ENCODE measurements at regions not wholly inside any gene's neighbourhood (a gene's known extent, or its start where the extent isn't known, plus 50 kb on each side); places are given as distances from the start of the nearest gene placed in this dataset.

DNA sequence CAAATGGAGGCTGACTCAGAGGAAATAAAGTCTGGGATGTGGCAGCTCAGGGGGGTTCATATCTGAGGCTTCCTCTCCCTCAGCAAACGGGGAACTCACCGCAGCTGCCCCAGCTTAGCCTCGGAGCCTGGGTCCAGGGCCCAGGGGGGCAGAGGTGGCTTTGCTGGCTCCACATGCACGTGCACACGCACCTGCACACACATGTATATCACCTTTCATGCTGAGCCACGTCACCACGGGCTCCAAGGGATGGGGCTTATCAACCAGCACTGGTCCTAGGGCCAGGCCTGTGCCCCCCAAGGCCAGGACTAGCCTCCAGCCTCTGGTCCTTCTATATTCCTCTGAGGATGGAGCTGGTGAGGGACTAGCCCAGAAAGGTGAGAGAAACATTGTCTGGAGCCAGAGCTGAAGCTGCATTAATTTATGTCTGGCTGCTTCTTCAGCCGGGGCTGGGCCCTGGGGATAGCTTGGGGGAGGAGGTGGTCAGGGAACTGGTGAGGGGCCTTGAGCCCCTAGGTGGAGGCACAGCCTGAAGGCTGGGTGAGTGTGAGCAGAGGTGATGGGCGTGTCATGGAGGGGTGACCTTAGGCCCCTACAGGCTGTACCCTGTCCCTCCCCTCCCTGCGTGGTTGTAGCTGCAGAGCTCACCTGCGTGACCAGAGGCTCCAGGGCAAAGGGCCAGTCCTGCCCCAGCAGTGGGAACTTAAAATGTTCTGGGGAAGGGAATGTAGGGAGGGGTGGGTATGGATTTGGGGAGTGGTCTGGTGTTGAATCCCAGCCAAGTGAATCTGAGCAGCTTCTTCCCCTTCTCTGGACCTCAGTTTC lies 520.8 kb downstream of the PTPRU start:
- TF ChIP-seq, protein P1, sequence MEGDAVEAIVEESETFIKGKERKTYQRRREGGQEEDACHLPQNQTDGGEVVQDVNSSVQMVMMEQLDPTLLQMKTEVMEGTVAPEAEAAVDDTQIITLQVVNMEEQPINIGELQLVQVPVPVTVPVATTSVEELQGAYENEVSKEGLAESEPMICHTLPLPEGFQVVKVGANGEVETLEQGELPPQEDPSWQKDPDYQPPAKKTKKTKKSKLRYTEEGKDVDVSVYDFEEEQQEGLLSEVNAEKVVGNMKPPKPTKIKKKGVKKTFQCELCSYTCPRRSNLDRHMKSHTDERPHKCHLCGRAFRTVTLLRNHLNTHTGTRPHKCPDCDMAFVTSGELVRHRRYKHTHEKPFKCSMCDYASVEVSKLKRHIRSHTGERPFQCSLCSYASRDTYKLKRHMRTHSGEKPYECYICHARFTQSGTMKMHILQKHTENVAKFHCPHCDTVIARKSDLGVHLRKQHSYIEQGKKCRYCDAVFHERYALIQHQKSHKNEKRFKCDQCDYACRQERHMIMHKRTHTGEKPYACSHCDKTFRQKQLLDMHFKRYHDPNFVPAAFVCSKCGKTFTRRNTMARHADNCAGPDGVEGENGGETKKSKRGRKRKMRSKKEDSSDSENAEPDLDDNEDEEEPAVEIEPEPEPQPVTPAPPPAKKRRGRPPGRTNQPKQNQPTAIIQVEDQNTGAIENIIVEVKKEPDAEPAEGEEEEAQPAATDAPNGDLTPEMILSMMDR (IDR thresholded peaks at IDR 0.05 in 8 of 11, conservative IDR thresholded peaks at IDR 0.05 in 3 of 11) = no peak
- no peak for TF ChIP-seq POLR2A (IDR thresholded peaks at IDR 0.05)
- no peak for TF ChIP-seq POLR2AphosphoS5 (IDR thresholded peaks at IDR 0.05)

Measured in spleen (tissue), 7 donors.